ENCODE measurements at regions not wholly inside any gene's neighbourhood (a gene's known extent, or its start where the extent isn't known, plus 50 kb on each side); places are given as distances from the start of the nearest gene placed in this dataset.

- Histone ChIP-seq H3K9ac (ENCODE audit: low read length) (no peak overlapping the region), H3K36me3 (ENCODE audit: insufficient read depth, low read length) (no peaks in the 10 kb centered on the region), H3K4me3 (ENCODE audit: low read length) (no peak overlapping the region), H2AFZ (ENCODE audit: low read depth, low read length) (no peak overlapping the region), H3K79me2 (replicated peaks; ENCODE audit: insufficient read depth, low read length) (no peaks in the 10 kb centered on the region), H3K4me2 (ENCODE audit: low read length) (no peak overlapping the region), H3F3A (ENCODE audit: insufficient read depth, low read length, poor library complexity, severe bottlenecking) (no peaks in the 10 kb centered on the region), H3K9me3 (ENCODE audit: low read length) (no peaks in the 10 kb centered on the region), H3K27ac (ENCODE audit: low read length) (no peak overlapping the region), H3K9me2 (ENCODE audit: insufficient read depth, low read length) (no peaks in the 10 kb centered on the region), H3K27me3 (ENCODE audit: insufficient read depth, low read depth, low read length) (no peaks in the 10 kb centered on the region), H4K20me1 (ENCODE audit: insufficient read depth) (no peaks in the 10 kb centered on the region)
- no peak for TF ChIP-seq REST (IDR thresholded peaks at IDR 0.05; ENCODE audit: borderline replicate concordance)
- TF ChIP-seq CTCF (IDR thresholded peaks at IDR 0.05; ENCODE audit: poor library complexity, severe bottlenecking), result no peak
- TF ChIP-seq SMC3 (conservative IDR thresholded peaks at IDR 0.05; ENCODE audit: poor library complexity), result no peak
- no peak for TF ChIP-seq RAD21 (conservative IDR thresholded peaks at IDR 0.05)
- TF ChIP-seq POLR2AphosphoS5 (IDR thresholded peaks at IDR 0.05), result no peak
- TF ChIP-seq EP300 (conservative IDR thresholded peaks at IDR 0.05; ENCODE audit: poor library complexity, severe bottlenecking), result no peak
- no peak for TF ChIP-seq MXI1 (conservative IDR thresholded peaks at IDR 0.05; ENCODE audit: poor library complexity, severe bottlenecking)
- TF ChIP-seq EZH2 (IDR thresholded peaks at IDR 0.05; ENCODE audit: borderline replicate concordance, insufficient read depth, low read length, poor library complexity, severe bottlenecking), result no peak
- TF ChIP-seq TAF1 (IDR thresholded peaks at IDR 0.05; ENCODE audit: low read depth), result no peak
Observed at GRCh38 chr4:124104628-124105027, 607.9 kb downstream of the ANKRD50 start.

- Histone ChIP-seq H3K79me2 (replicated peaks; ENCODE audit: insufficient read depth, low read length) (no peaks in the 10 kb centered on the region), H3K27me3 (ENCODE audit: insufficient read depth, low read depth, low read length) (no peaks in the 10 kb centered on the region), H4K20me1 (ENCODE audit: insufficient read depth) (no peaks in the 10 kb centered on the region), H3K4me3 (ENCODE audit: low read length) (no peak overlapping the region), H3K4me2 (ENCODE audit: low read length) (no peak overlapping the region), H3K27ac (ENCODE audit: low read length) (no peak overlapping the region), H3K36me3 (ENCODE audit: insufficient read depth, low read length) (no peaks in the 10 kb centered on the region), H3F3A (ENCODE audit: insufficient read depth, low read length, poor library complexity, severe bottlenecking) (no peaks in the 10 kb centered on the region), H2AFZ (ENCODE audit: low read depth, low read length) (no peak overlapping the region), H3K9me3 (ENCODE audit: low read length) (no peaks in the 10 kb centered on the region), H3K9me2 (ENCODE audit: insufficient read depth, low read length) (no peaks in the 10 kb centered on the region), H3K9ac (ENCODE audit: low read length) (no peak overlapping the region)
- TF ChIP-seq EP300 (conservative IDR thresholded peaks at IDR 0.05; ENCODE audit: poor library complexity, severe bottlenecking) (no peak), REST (IDR thresholded peaks at IDR 0.05; ENCODE audit: borderline replicate concordance) (no peak)
Observed at GRCh38 chr4:124105212-124105611, 607.3 kb downstream of the ANKRD50 start.

Measured in neural cell (in vitro differentiated cells).